Tibial nerve (tissue), 4 donors: ENCODE measurements at regions not wholly inside any gene's neighbourhood (a gene's known extent, or its start where the extent isn't known, plus 50 kb on each side); places are given as distances from the start of the nearest gene placed in this dataset.

ENCODE experiments used
- EP300 ChIP-seq, 2 donors: sonication (generic); formaldehyde crosslinking; IDR thresholded peaks; one replicate each; pipeline ENCODE4 v1.6.1; 2017; ENCODE audit warnings: antibody characterized with exemption in 2 of 2, mild to moderate bottlenecking in 1 of 2
- POLR2A ChIP-seq, 2 donors: fragments of 450-650 bp; IDR thresholded peaks; one replicate each; pipeline ENCODE4 v1.6.1; 2017; ENCODE audit warnings: antibody characterized with exemption in 2 of 2, mild to moderate bottlenecking in 2 of 2, moderate library complexity in 2 of 2
- TF ChIP-seq, protein P1 (sequence below), 5 experiments: fragments of 200-600 bp in 3 of 5; fragments of 450-650 bp in 2 of 5; sonication (generic) in 3 of 5; IDR thresholded peaks; one replicate each; pipeline ENCODE4 v1.5.1; 2016 to 2019; ENCODE audit warnings: antibody characterized with exemption in 5 of 5, mild to moderate bottlenecking in 3 of 5, moderate library complexity in 2 of 5

DNA sequence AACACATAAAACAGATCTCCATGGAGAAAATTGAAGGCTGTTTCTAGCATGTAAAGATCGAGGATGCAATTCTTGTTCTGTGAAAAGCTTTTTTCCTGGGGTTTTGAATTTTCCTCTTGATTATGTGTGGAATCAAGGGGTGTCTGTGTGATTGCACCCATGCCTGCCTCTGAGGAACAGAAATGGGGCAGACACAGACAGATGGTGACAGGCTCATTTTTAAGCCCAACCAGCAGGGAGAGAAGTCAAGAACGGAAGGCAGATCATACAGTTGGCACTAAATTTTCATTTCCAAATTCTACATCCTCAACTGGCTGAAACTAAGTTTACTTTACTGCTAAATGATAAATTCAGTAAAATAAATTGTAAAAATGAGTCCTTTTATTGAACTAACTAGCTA, 1037.7 kb upstream of the KLHL29 start:
- TF ChIP-seq, protein P1, sequence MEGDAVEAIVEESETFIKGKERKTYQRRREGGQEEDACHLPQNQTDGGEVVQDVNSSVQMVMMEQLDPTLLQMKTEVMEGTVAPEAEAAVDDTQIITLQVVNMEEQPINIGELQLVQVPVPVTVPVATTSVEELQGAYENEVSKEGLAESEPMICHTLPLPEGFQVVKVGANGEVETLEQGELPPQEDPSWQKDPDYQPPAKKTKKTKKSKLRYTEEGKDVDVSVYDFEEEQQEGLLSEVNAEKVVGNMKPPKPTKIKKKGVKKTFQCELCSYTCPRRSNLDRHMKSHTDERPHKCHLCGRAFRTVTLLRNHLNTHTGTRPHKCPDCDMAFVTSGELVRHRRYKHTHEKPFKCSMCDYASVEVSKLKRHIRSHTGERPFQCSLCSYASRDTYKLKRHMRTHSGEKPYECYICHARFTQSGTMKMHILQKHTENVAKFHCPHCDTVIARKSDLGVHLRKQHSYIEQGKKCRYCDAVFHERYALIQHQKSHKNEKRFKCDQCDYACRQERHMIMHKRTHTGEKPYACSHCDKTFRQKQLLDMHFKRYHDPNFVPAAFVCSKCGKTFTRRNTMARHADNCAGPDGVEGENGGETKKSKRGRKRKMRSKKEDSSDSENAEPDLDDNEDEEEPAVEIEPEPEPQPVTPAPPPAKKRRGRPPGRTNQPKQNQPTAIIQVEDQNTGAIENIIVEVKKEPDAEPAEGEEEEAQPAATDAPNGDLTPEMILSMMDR (IDR thresholded peaks at IDR 0.05), result no peak
- TF ChIP-seq EP300 (IDR thresholded peaks at IDR 0.05), result no peak
- no peak for TF ChIP-seq POLR2A (IDR thresholded peaks at IDR 0.05)
